Keratinocyte (primary cell): ENCODE measurements at regions not wholly inside any gene's neighbourhood (a gene's known extent, or its start where the extent isn't known, plus 50 kb on each side); places are given as distances from the start of the nearest gene placed in this dataset.

Experiments used
- DNase-seq: peaks from one replicate; pipeline ENCODE4 v3.0.0-alpha.2; 2011; ENCODE audit warnings: low read depth, missing footprints, low spot score
- FAIRE-seq: peaks from 2 replicates; lab custom pipeline; 2011; peaks lifted over from hg19 to GRCh38; lab: Jason Lieb, UNC
- H2AFZ ChIP-seq: 2 replicates; pipeline ENCODE4 v1.6.0; 2012; ENCODE audit warnings: low read length, control low read depth, inconsistent platforms; ENCODE audit not compliant: control insufficient read depth
- H3K27ac ChIP-seq: 2 replicates; pipeline ENCODE4 v1.5.1; 2011; ENCODE audit warnings: low read length; ENCODE audit not compliant: control insufficient read depth, insufficient read depth
- H3K27me3 ChIP-seq: 3 replicates; pipeline ENCODE4 v1.6.0; 2011; ENCODE audit warnings: low read length; ENCODE audit not compliant: control insufficient read depth, insufficient read depth; ENCODE audit errors: extremely low read depth
- H3K36me3 ChIP-seq, 2 experiments: 2 replicates in 1 of 2; 3 replicates in 1 of 2; pipeline ENCODE4 v1.5.1; 2011; ENCODE audit warnings: low read length in 2 of 2, mild to moderate bottlenecking in 1 of 2; ENCODE audit not compliant: control insufficient read depth in 2 of 2, insufficient read depth in 2 of 2; ENCODE audit errors: extremely low read depth in 1 of 2
- H3K4me1 ChIP-seq: 3 replicates; pipeline ENCODE4 v1.5.1; 2011; ENCODE audit warnings: low read length; ENCODE audit not compliant: control insufficient read depth, insufficient read depth; ENCODE audit errors: extremely low read depth
- H3K4me2 ChIP-seq: 3 replicates; pipeline ENCODE4 v1.6.0; 2011; ENCODE audit warnings: low read depth, low read length; ENCODE audit not compliant: control insufficient read depth, insufficient read depth; ENCODE audit errors: extremely low read depth
- H3K4me3 ChIP-seq, 3 experiments: fragments of 200-600 bp in 1 of 3; sonication (generic) in 1 of 3; 2 replicates in 2 of 3; 3 replicates in 1 of 3; pipeline ENCODE4 v1.5.1; 2011 to 2016; ENCODE audit warnings: low read length in 3 of 3, mild to moderate bottlenecking in 3 of 3, control low read depth in 2 of 3, inconsistent platforms in 1 of 3, low read depth in 1 of 3, mixed read lengths in 1 of 3, mixed run types in 1 of 3, moderate library complexity in 1 of 3; ENCODE audit not compliant: control insufficient read depth in 2 of 3, insufficient read depth in 2 of 3; ENCODE audit errors: extremely low read depth in 1 of 3
- H3K79me2 ChIP-seq: 2 replicates; pipeline ENCODE4 v1.6.0; 2012; ENCODE audit warnings: low read length; ENCODE audit not compliant: control insufficient read depth, insufficient read depth
- H3K9ac ChIP-seq: 3 replicates; pipeline ENCODE4 v1.6.0; 2011; ENCODE audit warnings: low read length; ENCODE audit not compliant: control insufficient read depth, insufficient read depth; ENCODE audit errors: extremely low read depth
- H3K9me1 ChIP-seq: 3 replicates; pipeline ENCODE4 v1.6.0; 2011; ENCODE audit warnings: low read length; ENCODE audit not compliant: control insufficient read depth, insufficient read depth; ENCODE audit errors: extremely low read depth
- H3K9me3 ChIP-seq: 2 replicates; pipeline ENCODE4 v1.5.1; 2012; ENCODE audit warnings: low read depth, low read length; ENCODE audit not compliant: control insufficient read depth
- H4K20me1 ChIP-seq: 3 replicates; pipeline ENCODE4 v1.6.0; 2011; ENCODE audit warnings: low read length; ENCODE audit not compliant: control insufficient read depth, insufficient read depth; ENCODE audit errors: extremely low read depth
- EZH2 ChIP-seq: IDR thresholded peaks from one replicate; pipeline ENCODE4 v1.6.1; 2012; ENCODE audit warnings: inconsistent platforms, mild to moderate bottlenecking, low read length, moderate library complexity
- dilution Hi-C: fragments of 300-500 bp; cut with MboI; formaldehyde crosslinking; loops from one replicate; pipeline ENCODE4 v1.7.0; 2020; ENCODE audit warnings: low sequenced_read_pairs; ENCODE audit not compliant: extremely low pct_ligation_motif_present
- TF ChIP-seq, protein P1 (sequence below), 3 experiments: IDR thresholded peaks in 1 of 3; conservative IDR thresholded peaks in 1 of 3; optimal IDR thresholded peaks in 1 of 3; 2 replicates in 2 of 3; 3 replicates in 1 of 3; pipeline versions ENCODE3 to v1.5.1; 2011; ENCODE audit warnings: low read length in 3 of 3, mild to moderate bottlenecking in 3 of 3, moderate library complexity in 2 of 3, control low read depth in 1 of 3, inconsistent platforms in 1 of 3; ENCODE audit not compliant: insufficient read depth in 2 of 3; ENCODE audit errors: extremely low read depth in 1 of 3

DNA sequence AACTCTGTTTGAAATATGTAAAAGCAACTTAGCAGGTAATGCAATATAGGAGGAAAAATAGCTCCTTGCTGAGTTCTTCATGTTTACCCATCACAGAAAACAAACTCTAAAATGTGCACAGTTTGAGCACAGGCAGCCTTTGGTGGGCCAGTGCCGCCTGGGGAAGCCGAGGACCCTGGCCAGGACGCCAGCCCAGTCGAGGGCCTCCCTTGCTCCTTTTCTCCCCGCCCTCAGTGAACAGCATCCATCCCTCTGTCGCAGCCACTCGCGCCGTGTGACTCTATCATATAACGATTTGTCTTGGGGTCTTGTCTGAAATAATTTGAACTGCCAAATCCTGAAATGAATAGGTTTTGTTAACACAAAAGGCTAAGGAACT, 286.7 kb upstream of the IRX4 start:
- Histone ChIP-seq H3K36me3 (no peaks in the 10 kb centered on the region), H3K27me3 (peaks cover 13% of the 10 kb centered on the region), H3K4me2 (no peak overlapping the region), H3K4me3 (no peak overlapping the region), H3K27ac (no peak overlapping the region), H4K20me1 (no peaks in the 10 kb centered on the region), H2AFZ (no peak overlapping the region), H3K4me1 (no peaks in the 10 kb centered on the region), H3K9me3 (no peaks in the 10 kb centered on the region), H3K9ac (no peak overlapping the region), H3K79me2 (no peaks in the 10 kb centered on the region), H3K9me1 (no peaks in the 10 kb centered on the region)
- no peak for TF ChIP-seq EZH2
- TF ChIP-seq, protein P1, sequence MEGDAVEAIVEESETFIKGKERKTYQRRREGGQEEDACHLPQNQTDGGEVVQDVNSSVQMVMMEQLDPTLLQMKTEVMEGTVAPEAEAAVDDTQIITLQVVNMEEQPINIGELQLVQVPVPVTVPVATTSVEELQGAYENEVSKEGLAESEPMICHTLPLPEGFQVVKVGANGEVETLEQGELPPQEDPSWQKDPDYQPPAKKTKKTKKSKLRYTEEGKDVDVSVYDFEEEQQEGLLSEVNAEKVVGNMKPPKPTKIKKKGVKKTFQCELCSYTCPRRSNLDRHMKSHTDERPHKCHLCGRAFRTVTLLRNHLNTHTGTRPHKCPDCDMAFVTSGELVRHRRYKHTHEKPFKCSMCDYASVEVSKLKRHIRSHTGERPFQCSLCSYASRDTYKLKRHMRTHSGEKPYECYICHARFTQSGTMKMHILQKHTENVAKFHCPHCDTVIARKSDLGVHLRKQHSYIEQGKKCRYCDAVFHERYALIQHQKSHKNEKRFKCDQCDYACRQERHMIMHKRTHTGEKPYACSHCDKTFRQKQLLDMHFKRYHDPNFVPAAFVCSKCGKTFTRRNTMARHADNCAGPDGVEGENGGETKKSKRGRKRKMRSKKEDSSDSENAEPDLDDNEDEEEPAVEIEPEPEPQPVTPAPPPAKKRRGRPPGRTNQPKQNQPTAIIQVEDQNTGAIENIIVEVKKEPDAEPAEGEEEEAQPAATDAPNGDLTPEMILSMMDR (optimal IDR thresholded peaks at IDR 0.05 in 1 of 3, IDR thresholded peaks at IDR 0.05 in 1 of 3, conservative IDR thresholded peaks at IDR 0.05 in 1 of 3; ENCODE audit: extremely low read depth in 1 of 3, insufficient read depth in 2 of 3, low read length in 3 of 3): no peak
- no peak for FAIRE-seq
- DNase-seq: no peak
- dilution Hi-C loops: no loop called here

- no peak overlapping the region for H3K9ac ChIP-seq
- dilution Hi-C loops: no loop called here
- H3K4me1 ChIP-seq: no peaks in the 10 kb centered on the region
- H3K9me3 ChIP-seq: no peaks in the 10 kb centered on the region
- H3K4me3 ChIP-seq: no peak overlapping the region
- no peak overlapping the region for H3K27ac ChIP-seq
- no peaks in the 10 kb centered on the region for H4K20me1 ChIP-seq
- H3K9me1 ChIP-seq: no peaks in the 10 kb centered on the region
- H3K79me2 ChIP-seq: no peaks in the 10 kb centered on the region
- H3K27me3 ChIP-seq: peaks cover 13% of the 10 kb centered on the region
- TF ChIP-seq, protein P1 (optimal IDR thresholded peaks at IDR 0.05 in 1 of 3, IDR thresholded peaks at IDR 0.05 in 1 of 3, conservative IDR thresholded peaks at IDR 0.05 in 1 of 3; ENCODE audit: extremely low read depth in 1 of 3, insufficient read depth in 2 of 3, low read length in 3 of 3): no peak
- TF ChIP-seq EZH2: no peak
- no peak overlapping the region for H3K4me2 ChIP-seq
- DNase-seq (no peak), FAIRE-seq (no peak)
- no peaks in the 10 kb centered on the region for H3K36me3 ChIP-seq
- H2AFZ ChIP-seq: no peak overlapping the region
These were observed 286.1 kb upstream of the IRX4 start for GRCh38 chr5:2168601-2169429.
